GM21576 (cell line): ENCODE measurements at regions not wholly inside any gene's neighbourhood (a gene's known extent, or its start where the extent isn't known, plus 50 kb on each side); places are given as distances from the start of the nearest gene placed in this dataset.
"Not testable (repeated sequence)": the region's sequence is repeated elsewhere in the genome, so short reads cannot be mapped to it uniquely, and the experiment has no call there.

Source experiments
- ATAC-seq: cut with Tn5 transposase; IDR thresholded peaks from one replicate; pipeline ENCODE4 v1.9.1; 2021; ENCODE audit warnings: mild to moderate bottlenecking, moderate library complexity; ENCODE audit not compliant: unreplicated experiment

DNA sequence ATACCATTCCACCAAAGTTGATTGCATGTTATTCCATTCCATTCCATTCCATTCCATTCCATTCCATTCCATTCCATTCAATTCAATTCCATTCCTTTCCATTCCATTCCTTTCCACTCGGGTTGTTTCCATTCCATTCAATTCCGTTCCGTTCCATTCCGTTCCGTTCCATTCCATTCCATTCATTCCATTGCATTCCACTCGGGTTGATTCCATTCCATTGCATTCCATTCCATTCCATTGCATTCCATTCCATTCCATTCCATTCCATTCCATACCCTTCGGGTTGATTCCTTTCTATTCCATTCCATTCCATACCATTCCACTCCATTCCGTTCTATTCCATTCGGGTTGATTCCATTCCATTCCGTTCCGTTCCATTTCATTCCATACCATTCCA is 166.9 kb downstream of the CWH43 start:
- peak; percentile 23 for ATAC-seq

DNA sequence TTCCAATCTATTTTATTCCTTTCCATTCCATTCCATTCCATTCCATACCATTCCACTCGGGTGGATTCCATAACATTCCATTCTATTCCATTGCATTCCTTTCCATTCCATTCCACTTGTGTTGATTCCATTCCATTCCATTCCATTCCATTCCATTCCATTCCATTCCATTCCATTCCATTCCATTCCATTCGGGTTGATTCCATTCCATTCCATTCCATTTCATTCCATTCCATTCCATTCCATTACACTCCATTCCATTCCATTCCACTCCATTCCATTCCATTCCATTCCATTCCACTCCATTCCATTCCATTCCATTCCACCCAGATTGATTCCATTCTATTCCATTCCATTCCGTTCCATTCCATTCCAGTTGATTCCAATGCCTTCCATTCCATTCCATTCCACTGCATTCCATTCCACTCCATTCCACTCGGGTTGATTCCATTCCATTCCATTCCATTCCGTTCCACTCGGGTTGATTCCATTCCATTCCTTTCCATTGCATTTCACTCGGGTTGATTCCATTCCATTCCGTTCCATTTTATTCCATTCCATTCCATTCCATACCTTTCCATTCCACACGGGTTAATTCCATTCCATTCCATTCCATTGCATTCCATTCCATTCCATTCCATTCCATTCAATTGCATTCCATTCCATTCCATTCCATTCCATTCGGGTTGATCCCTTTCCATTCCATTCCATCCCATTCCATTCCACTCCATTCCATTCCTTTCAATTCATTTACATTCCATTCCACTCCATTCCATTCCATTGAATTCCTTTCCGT is 168.4 kb downstream of the CWH43 start:
- peak; percentile 63 for ATAC-seq

DNA sequence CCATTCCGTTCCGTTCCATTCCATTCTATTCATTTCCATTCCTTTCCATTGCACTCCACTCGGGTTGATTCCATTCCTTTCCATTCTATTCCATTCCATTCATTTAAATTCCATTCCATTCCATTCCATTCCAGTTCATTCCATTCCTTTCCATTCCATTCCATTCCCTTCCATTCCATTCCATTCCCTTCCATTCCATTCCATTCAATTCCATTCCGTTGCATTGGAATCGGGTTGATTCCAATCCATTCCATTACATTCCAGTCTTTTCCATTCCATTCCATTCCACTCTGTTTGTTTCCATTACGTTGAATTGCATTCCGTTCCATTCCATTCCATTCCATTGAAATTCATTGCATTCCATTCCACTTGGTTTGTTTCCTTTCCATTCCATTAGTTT is 169.2 kb downstream of the CWH43 start:
- ATAC-seq: not testable (repeated sequence)

DNA sequence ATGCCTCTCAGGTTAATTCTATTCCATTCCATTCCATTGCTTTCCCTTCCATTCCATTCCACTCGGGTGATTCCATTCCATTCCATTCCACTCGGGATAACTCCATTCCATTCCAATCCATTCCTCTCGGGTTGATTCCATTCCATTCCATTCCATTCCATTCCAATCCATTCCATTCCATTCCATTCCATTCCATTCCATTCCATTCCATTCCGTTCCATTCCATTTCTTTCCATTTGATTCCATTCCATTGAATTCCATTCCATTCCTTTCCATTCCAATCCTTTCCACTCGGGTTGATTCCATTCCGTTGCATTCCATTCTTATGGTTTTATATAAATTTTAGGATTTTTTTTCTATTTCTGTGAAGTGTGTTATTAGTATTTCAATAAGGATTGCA is 170.2 kb downstream of the CWH43 start:
- not testable (repeated sequence) for ATAC-seq

DNA sequence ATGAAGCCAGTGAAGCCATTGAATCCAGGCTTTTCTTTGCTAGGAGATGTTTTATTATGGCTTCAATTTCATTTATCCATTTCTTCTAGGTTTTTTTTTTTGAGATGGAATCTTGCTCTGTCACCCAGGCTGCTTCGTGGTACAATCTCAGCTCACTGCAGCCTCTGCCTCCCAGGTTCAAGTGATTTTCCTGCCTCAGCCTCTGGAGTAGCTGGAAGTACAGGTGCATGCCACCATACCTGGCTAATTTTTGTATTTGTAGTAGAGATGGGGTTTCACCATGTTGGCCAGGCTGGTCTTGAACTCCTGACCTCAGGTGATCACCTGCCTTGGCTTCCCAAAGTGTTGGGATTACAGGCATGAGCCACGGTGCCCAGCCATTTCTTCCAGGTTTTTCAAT is 171.6 kb downstream of the CWH43 start:
- ATAC-seq: not testable (repeated sequence)

DNA sequence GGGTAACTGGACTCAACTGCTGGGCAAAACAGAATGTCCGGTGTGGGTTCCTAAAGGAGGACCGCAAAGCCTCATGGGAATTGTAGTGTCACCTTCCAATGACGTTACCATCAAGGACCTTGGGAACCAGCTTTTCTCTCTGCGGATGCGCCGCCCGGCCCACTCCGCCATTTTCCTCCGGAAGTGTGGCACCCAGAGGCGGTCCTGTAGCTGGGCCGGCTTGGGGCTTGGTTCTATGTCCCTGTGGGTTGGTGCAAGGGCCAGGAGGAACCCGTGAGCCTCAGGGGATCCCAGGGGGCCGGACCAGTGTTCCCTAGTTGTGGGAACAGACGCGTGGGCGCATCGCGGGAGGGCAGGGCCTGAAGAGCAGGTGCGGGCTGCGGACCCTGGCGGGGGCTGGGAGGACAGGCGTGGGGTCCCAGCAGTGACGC is 175.1 kb downstream of the CWH43 start:
- not testable (repeated sequence) for ATAC-seq

DNA sequence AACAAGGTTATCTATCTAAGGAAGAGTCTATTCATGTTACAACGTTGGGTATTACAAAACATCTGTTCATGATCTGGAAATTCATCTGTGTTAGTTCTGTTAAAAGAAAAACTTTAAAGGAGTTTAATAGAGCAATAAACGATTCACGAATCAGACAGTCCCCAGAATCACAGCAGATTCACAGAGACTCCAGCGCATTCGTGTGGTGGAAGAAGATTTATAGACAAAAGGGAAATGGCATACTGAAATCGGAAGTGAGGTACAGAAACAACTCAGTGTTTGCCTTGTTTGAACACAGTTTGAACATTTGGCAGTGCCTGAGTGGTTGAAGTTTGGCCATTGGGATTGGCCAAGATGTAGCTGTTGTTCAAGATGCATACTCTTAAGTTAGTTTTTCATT is 178.8 kb downstream of the CWH43 start:
- not testable (repeated sequence) for ATAC-seq

DNA sequence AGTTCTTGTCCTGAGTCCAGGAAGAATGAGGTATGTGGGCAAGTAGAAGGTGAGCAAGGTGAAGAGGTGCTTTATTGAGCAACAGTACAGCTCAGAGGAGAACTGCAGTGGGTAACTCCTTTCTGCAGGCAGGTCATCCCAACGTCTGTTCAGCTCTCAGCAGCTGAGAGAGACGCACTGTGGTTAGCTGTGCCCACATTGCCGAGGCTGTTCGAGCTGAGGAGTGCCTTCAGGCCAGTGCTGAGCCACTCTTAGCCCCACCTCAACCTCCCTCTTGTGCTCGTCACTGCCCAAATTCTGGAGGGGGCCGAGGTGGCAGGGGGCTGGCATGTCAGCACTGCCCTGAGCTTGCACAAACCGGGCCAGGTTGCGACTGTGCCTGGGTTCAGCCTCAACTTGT is 191.8 kb downstream of the CWH43 start:
- not testable (repeated sequence) for ATAC-seq

DNA sequence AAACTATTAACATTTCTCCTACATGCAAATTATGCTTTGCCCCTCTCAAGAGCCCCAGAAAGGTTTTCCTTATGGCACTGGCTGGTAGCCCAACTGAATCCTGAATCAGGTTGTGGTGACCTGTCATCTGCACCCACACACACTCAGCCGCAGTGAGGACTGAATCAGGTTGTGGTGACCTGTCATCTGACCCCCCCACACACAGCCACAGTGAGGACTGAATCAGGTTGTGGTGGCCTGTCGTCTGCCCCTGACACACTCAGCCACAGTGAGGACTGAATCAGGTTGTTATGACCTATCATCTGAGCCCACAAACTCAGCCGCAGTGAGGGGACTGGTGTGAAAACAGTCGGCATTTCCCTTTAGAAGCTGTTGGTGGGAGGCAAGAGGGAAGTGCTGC is 195.0 kb downstream of the CWH43 start:
- ATAC-seq: not testable (repeated sequence)

DNA sequence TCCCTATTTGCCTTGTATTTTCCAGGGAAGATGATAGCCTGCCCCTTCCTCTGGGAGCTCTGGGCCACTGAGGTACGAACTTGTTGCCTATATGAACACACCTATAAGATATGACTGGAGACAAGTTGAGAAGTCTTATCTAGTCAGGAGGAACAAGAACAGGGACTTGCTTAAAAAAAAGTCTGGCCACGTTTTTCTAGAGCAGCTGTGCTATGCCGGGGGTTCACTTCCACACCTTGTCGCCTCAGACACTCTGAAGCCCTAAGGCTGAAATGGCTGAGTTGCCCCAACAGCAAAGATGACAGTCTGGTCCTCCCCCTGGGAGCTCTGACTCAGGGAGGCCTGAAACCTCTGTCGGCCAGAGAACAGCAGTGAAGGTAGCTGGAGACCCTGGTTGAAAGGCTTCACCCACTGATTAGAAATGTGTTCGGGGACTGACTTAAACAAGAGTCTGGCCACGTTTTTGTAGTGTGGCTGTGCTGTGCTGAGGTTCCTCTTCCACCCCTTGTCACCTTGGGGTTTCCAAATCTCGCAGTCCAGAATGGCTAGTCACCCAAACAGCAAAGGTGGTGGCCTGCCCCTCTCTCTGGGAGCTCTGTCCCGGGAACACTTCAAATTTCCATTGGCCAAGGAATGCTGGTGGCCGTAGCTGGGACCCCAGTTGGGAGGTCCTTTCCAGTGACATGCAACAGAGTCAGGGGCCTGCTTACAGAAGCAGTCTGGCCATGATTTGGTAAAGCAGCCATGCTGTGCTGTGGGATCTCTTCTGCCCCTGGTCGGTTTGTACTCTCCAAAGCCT is 225.5 kb downstream of the CWH43 start:
- ATAC-seq: not testable (repeated sequence)

DNA sequence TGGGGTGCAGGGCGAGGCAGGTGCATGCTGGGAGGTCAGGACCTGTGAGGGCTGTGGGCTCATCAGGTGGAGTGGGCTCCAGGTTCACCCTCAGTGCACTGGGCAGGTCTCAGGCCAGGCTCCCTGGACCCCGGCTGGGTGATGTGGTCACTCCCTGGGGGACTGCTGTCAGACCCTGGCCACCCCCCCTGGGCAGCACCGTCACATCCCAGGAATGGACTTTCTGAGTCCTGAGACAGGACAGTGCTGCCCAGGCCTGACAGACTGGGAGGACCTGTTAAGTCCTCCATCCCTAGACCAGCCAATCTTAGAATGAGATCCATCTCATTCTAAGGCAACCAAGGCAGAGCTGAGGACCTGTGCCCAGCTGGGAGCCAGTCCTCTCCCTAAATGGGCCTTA is 227.2 kb downstream of the CWH43 start:
- ATAC-seq: not testable (repeated sequence)

DNA sequence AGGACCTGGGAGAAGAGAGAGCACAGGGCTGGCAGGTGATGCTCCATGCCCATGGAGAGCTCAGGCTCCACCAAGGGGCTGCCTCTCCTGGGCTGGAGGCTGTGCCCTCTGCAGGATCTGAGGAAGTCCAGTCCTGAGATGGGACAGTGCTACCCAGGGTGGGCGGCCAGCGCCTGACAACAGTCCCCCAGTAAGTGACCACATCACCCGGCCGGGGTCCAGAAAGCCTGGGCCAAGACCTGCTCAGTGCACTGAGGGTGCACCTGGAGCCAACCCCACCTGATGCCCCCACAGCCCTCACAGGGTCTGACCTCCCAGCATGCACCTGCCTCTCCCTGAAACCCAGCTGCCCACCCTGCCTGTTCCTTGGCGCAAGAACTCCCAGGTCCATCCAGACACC is 227.7 kb downstream of the CWH43 start:
- ATAC-seq: not testable (repeated sequence)

DNA sequence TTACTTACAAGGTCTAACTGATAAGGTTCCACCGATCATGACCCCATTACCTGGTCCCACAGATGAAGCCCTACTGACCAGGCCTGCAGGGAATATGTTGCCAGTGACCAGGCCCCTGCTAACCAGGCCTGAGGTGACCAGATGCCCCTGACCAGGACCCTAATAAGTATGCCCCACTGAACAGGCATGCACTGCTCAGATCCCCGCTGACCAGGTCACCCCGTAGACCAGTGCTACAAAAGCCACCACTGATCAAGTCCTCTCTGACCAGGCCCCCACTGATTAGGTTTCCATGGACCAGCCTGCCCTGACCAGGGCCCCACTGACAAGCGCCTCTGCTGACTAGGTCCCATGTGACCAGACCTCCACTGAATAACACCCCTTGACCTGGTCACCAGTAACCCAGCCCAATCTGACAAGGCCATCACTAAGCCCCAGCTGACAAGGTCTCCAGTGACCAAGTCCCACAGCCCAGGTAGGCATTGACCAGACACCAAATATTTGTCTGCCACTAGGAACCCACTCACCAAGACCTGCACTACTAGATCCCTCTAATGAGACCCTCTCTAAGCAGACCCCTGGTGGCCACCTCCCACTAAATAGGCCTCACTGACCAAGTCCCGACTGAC is 228.5 kb downstream of the CWH43 start:
- not testable (repeated sequence) for ATAC-seq

DNA sequence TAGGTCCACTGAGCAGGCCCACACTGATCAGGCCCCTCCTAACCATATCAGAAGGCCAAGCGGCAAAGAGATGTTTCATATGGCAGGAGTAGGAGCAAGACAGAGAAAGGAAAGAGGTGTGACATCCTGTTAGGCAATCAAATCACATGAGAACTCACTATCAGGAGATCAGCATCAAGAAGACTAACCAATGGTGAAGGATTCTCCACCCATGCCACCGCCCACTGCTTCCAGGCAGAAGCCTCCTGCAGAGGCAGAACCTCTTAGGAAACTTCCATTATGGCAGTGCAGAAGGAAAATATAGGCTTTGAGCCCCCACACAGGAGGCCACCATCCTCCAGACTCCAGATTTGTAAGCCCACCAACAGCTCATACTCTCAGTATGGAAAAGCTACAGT is 229.0 kb downstream of the CWH43 start:
- ATAC-seq: not testable (repeated sequence)

DNA sequence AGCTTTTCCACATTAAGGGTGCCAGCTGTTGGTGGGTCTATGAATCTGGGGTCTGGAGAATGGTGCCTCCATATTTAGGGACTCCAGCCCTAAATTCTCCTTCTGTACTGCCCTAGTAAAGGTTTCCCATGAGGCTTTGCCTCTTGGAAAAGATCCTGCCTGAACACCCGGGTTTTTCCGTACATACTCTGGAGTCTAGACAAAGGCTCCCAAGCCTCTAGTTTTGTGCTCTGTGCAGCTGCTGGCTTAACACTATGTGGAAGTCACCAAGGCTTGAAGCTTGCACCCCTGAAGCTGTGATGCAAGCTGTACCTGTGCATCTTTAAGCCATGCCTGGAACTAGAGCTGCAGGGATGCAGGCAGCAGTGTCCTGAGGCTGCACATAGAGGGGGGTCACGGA is 230.5 kb downstream of the CWH43 start:
- not testable (repeated sequence) for ATAC-seq

DNA sequence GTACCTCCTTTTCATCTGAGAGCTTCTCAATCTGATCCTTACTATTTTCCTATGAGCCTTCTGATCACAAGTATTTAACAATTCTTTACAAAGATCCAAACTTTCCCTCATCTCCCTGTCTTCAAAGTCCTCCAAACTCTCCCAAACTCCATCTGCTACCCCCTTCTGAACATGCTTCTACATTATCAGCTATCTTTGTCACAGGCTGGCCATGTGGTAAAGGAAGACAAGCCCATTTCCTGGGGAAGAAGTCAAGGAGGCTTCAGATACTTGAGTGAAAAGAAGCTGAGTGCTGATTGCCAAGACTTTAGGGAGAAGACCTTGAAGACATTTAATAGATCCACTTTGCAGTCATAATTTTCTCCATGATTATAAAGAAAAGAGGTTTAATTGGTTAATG is 231.4 kb downstream of the CWH43 start:
- ATAC-seq: no peak

DNA sequence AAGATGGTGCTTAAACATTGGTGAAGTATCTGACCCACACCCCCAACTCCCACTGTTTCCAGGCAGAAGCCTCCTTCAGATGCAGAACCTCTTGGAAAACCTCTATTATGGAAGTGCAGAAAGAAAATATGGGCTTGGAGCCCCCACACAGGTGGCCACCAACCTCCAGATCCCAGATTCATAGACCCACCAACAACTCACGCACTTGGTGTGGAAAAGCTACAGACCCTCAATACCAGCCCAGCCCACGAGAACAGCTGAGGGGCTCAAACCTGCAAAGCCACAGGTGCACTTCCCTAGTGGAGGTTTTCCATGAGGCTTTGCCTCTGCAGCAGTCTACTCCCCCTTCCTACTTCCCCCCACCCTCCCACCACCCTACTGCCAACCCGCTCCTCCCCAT is 232.0 kb downstream of the CWH43 start:
- not testable (repeated sequence) for ATAC-seq

DNA sequence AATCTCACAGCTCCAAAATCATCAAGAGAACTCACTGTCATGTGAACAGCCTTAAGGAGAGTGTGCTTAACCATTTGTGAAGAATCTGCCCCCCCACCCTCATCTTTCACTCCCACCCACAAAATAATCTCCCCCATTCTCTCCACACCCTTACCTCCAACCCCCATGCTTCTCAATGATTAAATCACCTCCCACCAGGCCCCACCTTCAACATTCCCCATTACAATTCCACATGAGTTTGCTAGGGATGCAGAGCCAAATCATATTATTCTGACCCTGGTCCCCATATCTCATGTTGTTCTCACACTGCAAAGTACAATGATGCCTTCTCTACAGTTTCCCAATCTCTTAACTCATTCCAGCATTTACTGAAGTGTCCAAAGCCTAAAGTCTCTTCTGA is 232.9 kb downstream of the CWH43 start:
- not testable (repeated sequence) for ATAC-seq

DNA sequence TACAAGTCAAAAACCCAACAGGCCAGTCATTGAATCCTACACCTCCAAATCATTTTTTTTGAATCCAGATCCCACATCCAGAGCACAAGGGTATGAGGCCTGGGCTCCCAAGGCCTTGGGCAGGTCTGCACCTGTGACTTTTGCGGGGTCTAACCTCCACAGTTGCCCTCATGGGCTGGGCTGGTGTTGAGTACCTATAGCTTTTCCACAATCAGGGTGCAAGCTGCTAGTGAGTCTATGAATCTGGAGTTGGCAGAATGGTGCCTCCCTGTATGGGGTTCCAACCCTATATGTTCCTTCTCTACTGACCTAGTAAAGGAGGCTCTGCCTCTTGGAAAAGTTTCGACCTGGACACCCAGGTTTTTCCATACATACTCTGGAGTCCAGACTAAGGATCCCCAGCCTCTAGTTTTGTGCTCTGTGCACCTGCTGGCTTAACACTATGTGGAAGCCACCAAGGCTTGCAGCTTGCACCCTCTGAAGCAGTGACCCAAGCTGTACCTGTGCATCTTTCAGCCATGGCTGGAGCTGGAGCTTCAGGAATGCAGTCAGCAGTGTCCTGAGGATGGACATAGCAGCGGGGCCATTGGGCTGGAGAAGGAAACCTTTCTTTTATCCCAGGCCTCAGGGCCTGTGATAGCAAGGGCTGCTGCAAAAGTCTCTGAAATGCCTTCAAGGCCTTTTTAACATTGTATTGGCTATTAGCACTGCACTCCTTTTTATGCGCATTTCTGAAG is 233.6 kb downstream of the CWH43 start:
- ATAC-seq: not testable (repeated sequence)

DNA sequence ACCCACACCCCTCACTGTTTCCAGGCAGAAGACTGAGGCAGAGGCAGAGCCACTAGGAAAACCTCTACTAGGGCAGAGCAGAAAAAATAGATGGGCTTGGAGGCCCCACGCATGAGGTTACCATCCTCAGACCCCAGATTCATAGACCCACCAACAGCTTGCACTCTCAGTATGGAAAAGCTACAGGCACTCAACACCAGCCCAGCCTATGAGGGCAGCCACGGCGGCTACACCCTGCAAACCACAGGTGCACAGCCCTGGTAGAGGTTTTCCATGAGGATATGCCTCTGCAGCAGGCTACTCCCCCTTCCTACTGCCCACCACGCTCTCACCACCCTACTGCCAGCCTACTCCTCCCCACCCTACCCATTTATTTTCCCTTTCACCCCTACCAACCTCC is 235.1 kb downstream of the CWH43 start:
- no peak for ATAC-seq

DNA sequence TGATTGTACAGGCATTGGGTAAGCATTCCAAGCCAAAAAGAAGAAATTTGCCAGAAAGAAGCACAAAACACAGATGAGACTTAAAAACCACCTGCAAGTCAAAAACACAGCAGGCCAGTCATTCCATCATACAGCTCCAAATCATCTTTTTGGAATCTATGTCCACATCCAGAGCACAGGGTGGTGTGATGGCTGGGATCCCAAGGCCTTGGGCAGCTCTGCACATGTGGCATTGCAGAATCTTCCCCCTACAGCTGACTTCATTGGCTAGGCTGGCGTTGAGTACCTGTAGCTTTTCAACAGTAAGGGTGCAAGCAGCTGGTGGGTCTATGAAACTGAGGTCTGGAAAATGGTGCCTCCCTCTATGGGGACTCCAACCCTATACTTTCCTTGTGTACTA is 236.7 kb downstream of the CWH43 start:
- ATAC-seq: not testable (repeated sequence)
